IMR-90 (cell line): ENCODE measurements at regions not wholly inside any gene's neighbourhood (a gene's known extent, or its start where the extent isn't known, plus 50 kb on each side); places are given as distances from the start of the nearest gene placed in this dataset.

ENCODE experiments used
- POLR2A ChIP-seq: IDR thresholded peaks from 2 replicates; pipeline ENCODE4 v1.6.1; 2012; ENCODE audit warnings: mild to moderate bottlenecking, low read depth, low read length
- TF ChIP-seq, protein P1 (sequence below): conservative IDR thresholded peaks from 2 replicates; pipeline ENCODE4 v1.5.1; 2012; ENCODE audit warnings: mild to moderate bottlenecking, low read depth, low read length, improper control_type of control experiment

DNA sequence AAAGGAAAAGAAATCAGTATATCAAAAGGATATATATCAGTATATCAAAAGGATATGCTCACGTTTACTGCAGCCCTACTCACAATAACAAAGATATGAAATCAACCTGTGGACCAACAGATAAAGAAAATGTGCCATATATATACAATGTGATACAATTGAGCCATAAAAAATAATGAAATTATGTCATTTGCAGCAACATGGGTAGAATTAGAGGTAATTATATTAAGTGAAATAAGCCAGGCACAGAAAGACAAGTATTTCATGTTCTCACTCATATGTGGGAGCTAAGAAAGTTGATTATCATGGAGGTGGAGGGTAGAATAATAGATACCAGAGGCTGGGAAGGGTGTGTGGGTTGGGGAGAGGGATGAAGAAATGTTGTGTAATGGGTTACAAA, 102.9 kb upstream of the MARCKS start:
- TF ChIP-seq, protein P1, sequence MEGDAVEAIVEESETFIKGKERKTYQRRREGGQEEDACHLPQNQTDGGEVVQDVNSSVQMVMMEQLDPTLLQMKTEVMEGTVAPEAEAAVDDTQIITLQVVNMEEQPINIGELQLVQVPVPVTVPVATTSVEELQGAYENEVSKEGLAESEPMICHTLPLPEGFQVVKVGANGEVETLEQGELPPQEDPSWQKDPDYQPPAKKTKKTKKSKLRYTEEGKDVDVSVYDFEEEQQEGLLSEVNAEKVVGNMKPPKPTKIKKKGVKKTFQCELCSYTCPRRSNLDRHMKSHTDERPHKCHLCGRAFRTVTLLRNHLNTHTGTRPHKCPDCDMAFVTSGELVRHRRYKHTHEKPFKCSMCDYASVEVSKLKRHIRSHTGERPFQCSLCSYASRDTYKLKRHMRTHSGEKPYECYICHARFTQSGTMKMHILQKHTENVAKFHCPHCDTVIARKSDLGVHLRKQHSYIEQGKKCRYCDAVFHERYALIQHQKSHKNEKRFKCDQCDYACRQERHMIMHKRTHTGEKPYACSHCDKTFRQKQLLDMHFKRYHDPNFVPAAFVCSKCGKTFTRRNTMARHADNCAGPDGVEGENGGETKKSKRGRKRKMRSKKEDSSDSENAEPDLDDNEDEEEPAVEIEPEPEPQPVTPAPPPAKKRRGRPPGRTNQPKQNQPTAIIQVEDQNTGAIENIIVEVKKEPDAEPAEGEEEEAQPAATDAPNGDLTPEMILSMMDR, result no peak
- no peak for TF ChIP-seq POLR2A
